ENCODE measurements at regions not wholly inside any gene's neighbourhood (a gene's known extent, or its start where the extent isn't known, plus 50 kb on each side); places are given as distances from the start of the nearest gene placed in this dataset.

DNA sequence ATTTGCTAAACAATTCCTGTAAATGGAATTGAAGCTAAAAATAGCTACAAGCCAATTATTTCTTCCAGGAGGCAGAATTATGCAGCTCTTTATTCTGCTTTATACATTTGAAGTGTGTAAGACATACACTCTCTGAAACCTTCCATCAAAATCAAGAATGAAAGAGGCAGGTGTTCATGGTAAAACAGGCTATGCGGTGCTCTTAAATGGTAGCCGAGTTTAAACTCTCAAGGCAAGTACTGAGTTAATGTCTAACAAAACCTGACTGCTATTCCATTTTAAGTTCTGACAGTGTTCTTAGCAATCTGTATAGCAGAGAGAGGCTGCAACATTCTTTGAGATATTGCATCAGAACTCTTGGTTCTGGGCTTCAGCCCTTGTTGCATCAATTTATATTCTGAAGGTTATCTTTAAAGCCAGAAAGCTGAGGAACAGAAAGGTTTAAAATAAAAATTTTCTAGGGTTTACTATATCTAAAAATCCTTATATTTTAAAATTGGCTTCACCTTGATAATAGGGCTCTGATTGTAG lies 248.3 kb upstream of the CCNG1 start:
- H3K4me1 Mint-ChIP-seq: peaks cover 15% of the 10 kb centered on the region
- Histone ChIP-seq H3K4me2 (no peak overlapping the region), H2AFZ (no peak overlapping the region), H3F3A (replicated peaks; ENCODE audit: low read depth) (no peaks in the 10 kb centered on the region), H3K27me3 (ENCODE audit: insufficient read depth) (no peaks in the 10 kb centered on the region), H4K20me1 (replicated peaks; ENCODE audit: insufficient read depth) (no peaks in the 10 kb centered on the region), H3K4me1 (ENCODE audit: insufficient read depth) (peaks cover 16% of the 10 kb centered on the region; the same call in 1 of the 2 replicates), H3K36me3 (ENCODE audit: insufficient read depth) (no peaks in the 10 kb centered on the region), H3K4me3 (no peak overlapping the region), H3K9me2 (ENCODE audit: insufficient read depth) (peaks cover 4% of the 10 kb centered on the region), H3K27ac (ENCODE audit: low read depth) (no peak overlapping the region), H3K79me2 (replicated peaks; ENCODE audit: insufficient read depth) (no peaks in the 10 kb centered on the region)
- no peak for TF ChIP-seq CREB1 (CRISPR knock-in tag; IDR thresholded peaks at IDR 0.05; ENCODE audit: low read depth)
- TF ChIP-seq, protein P1, sequence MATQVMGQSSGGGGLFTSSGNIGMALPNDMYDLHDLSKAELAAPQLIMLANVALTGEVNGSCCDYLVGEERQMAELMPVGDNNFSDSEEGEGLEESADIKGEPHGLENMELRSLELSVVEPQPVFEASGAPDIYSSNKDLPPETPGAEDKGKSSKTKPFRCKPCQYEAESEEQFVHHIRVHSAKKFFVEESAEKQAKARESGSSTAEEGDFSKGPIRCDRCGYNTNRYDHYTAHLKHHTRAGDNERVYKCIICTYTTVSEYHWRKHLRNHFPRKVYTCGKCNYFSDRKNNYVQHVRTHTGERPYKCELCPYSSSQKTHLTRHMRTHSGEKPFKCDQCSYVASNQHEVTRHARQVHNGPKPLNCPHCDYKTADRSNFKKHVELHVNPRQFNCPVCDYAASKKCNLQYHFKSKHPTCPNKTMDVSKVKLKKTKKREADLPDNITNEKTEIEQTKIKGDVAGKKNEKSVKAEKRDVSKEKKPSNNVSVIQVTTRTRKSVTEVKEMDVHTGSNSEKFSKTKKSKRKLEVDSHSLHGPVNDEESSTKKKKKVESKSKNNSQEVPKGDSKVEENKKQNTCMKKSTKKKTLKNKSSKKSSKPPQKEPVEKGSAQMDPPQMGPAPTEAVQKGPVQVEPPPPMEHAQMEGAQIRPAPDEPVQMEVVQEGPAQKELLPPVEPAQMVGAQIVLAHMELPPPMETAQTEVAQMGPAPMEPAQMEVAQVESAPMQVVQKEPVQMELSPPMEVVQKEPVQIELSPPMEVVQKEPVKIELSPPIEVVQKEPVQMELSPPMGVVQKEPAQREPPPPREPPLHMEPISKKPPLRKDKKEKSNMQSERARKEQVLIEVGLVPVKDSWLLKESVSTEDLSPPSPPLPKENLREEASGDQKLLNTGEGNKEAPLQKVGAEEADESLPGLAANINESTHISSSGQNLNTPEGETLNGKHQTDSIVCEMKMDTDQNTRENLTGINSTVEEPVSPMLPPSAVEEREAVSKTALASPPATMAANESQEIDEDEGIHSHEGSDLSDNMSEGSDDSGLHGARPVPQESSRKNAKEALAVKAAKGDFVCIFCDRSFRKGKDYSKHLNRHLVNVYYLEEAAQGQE (IDR thresholded peaks at IDR 0.05; ENCODE audit: unreplicated experiment): no peak
- TF ChIP-seq, protein P2, sequence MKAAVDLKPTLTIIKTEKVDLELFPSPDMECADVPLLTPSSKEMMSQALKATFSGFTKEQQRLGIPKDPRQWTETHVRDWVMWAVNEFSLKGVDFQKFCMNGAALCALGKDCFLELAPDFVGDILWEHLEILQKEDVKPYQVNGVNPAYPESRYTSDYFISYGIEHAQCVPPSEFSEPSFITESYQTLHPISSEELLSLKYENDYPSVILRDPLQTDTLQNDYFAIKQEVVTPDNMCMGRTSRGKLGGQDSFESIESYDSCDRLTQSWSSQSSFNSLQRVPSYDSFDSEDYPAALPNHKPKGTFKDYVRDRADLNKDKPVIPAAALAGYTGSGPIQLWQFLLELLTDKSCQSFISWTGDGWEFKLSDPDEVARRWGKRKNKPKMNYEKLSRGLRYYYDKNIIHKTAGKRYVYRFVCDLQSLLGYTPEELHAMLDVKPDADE (IDR thresholded peaks at IDR 0.05): no peak
- TF ChIP-seq, protein P3, sequence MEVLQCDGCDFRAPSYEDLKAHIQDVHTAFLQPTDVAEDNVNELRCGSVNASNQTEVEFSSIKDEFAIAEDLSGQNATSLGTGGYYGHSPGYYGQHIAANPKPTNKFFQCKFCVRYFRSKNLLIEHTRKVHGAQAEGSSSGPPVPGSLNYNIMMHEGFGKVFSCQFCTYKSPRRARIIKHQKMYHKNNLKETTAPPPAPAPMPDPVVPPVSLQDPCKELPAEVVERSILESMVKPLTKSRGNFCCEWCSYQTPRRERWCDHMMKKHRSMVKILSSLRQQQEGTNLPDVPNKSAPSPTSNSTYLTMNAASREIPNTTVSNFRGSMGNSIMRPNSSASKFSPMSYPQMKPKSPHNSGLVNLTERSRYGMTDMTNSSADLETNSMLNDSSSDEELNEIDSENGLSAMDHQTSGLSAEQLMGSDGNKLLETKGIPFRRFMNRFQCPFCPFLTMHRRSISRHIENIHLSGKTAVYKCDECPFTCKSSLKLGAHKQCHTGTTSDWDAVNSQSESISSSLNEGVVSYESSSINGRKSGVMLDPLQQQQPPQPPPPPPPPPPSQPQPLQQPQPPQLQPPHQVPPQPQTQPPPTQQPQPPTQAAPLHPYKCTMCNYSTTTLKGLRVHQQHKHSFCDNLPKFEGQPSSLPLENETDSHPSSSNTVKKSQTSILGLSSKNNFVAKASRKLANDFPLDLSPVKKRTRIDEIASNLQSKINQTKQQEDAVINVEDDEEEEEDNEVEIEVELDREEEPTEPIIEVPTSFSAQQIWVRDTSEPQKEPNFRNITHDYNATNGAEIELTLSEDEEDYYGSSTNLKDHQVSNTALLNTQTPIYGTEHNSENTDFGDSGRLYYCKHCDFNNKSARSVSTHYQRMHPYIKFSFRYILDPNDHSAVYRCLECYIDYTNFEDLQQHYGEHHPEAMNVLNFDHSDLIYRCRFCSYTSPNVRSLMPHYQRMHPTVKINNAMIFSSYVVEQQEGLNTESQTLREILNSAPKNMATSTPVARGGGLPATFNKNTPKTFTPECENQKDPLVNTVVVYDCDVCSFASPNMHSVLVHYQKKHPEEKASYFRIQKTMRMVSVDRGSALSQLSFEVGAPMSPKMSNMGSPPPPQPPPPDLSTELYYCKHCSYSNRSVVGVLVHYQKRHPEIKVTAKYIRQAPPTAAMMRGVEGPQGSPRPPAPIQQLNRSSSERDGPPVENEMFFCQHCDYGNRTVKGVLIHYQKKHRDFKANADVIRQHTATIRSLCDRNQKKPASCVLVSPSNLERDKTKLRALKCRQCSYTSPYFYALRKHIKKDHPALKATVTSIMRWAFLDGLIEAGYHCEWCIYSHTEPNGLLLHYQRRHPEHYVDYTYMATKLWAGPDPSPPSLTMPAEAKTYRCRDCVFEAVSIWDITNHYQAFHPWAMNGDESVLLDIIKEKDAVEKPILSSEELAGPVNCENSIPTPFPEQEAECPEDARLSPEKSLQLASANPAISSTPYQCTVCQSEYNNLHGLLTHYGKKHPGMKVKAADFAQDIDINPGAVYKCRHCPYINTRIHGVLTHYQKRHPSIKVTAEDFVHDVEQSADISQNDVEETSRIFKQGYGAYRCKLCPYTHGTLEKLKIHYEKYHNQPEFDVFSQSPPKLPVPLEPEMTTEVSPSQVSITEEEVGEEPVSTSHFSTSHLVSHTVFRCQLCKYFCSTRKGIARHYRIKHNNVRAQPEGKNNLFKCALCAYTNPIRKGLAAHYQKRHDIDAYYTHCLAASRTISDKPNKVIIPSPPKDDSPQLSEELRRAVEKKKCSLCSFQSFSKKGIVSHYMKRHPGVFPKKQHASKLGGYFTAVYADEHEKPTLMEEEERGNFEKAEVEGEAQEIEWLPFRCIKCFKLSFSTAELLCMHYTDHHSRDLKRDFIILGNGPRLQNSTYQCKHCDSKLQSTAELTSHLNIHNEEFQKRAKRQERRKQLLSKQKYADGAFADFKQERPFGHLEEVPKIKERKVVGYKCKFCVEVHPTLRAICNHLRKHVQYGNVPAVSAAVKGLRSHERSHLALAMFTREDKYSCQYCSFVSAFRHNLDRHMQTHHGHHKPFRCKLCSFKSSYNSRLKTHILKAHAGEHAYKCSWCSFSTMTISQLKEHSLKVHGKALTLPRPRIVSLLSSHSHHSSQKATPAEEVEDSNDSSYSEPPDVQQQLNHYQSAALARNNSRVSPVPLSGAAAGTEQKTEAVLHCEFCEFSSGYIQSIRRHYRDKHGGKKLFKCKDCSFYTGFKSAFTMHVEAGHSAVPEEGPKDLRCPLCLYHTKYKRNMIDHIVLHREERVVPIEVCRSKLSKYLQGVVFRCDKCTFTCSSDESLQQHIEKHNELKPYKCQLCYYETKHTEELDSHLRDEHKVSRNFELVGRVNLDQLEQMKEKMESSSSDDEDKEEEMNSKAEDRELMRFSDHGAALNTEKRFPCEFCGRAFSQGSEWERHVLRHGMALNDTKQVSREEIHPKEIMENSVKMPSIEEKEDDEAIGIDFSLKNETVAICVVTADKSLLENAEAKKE (CRISPR knock-in tag; IDR thresholded peaks at IDR 0.05): no peak
- no peak for TF ChIP-seq EZH2 (IDR thresholded peaks at IDR 0.05; ENCODE audit: low read depth, unreplicated experiment)
- no peak for TF ChIP-seq EZH2phosphoT487 (IDR thresholded peaks at IDR 0.05; ENCODE audit: unreplicated experiment)
- TF ChIP-seq, protein P4, sequence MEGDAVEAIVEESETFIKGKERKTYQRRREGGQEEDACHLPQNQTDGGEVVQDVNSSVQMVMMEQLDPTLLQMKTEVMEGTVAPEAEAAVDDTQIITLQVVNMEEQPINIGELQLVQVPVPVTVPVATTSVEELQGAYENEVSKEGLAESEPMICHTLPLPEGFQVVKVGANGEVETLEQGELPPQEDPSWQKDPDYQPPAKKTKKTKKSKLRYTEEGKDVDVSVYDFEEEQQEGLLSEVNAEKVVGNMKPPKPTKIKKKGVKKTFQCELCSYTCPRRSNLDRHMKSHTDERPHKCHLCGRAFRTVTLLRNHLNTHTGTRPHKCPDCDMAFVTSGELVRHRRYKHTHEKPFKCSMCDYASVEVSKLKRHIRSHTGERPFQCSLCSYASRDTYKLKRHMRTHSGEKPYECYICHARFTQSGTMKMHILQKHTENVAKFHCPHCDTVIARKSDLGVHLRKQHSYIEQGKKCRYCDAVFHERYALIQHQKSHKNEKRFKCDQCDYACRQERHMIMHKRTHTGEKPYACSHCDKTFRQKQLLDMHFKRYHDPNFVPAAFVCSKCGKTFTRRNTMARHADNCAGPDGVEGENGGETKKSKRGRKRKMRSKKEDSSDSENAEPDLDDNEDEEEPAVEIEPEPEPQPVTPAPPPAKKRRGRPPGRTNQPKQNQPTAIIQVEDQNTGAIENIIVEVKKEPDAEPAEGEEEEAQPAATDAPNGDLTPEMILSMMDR (conservative IDR thresholded peaks at IDR 0.05; ENCODE audit: low read depth in 2 of 2): no peak
- no peak for TF ChIP-seq ZNF114 (CRISPR knock-in tag; IDR thresholded peaks at IDR 0.05)
- TF ChIP-seq NANOG (IDR thresholded peaks at IDR 0.05; ENCODE audit: borderline replicate concordance): no peak
- no peak for TF ChIP-seq STAT1 (IDR thresholded peaks at IDR 0.05; ENCODE audit: unreplicated experiment)
- ATAC-seq: no peak
- H3K4me3 Mint-ChIP-seq: no peak overlapping the region
- DNase-seq (ENCODE audit: low spot score): no peak
- H3K27ac Mint-ChIP-seq: peak overlapping the region; percentile 76; the same call in 1 of the 2 replicates
- H3K36me3 Mint-ChIP-seq (ENCODE audit: low read depth): peaks cover 12% of the 10 kb centered on the region; the same call in 2 of the 3 replicates
- H3K27me3 Mint-ChIP-seq (ENCODE audit: insufficient read depth, low read depth, poor library complexity): no peaks in the 10 kb centered on the region
- peaks cover 12% of the 10 kb centered on the region; the same call in 2 of the 3 replicates for H3K9me3 Mint-ChIP-seq

Measured in GM23338 (cell line).